Transverse colon (tissue), 4 donors: ENCODE measurements at regions not wholly inside any gene's neighbourhood (a gene's known extent, or its start where the extent isn't known, plus 50 kb on each side); places are given as distances from the start of the nearest gene placed in this dataset.

Experiments used
- DNase-seq: peaks from one replicate; pipeline ENCODE4 v3.0.0-alpha.2; 2019
- H3K27ac ChIP-seq, 4 donors: fragments of 200-600 bp; sonication (generic); 2 replicates each; pipeline ENCODE4 v1.5.1; 2016 to 2018; ENCODE audit warnings: inconsistent platforms in 4 of 4
- H3K27me3 ChIP-seq: fragments of 200-600 bp; sonication (generic); 2 replicates; pipeline ENCODE4 v1.5.1; 2017; ENCODE audit warnings: inconsistent platforms
- H3K36me3 ChIP-seq, 4 donors: fragments of 200-600 bp; sonication (generic); 2 replicates each; pipeline ENCODE4 v1.5.1; 2017 to 2019; ENCODE audit warnings: inconsistent platforms in 4 of 4
- H3K4me1 ChIP-seq, 4 donors: fragments of 200-600 bp; sonication (generic); 2 replicates each; pipeline ENCODE4 v1.5.1; 2017 to 2020; ENCODE audit warnings: inconsistent platforms in 4 of 4
- H3K4me3 ChIP-seq, 4 donors: fragments of 200-600 bp; sonication (generic); 1 replicate in 1 of 4; 2 replicates in 3 of 4; pipeline versions ENCODE4 v1.5.1 to v1.6.1; 2017 to 2019; ENCODE audit warnings: inconsistent platforms in 4 of 4
- H3K9me3 ChIP-seq, 2 donors: fragments of 200-600 bp; sonication (generic); 2 replicates each; pipeline ENCODE4 v1.5.1; 2017 to 2019; ENCODE audit warnings: inconsistent platforms in 2 of 2
- EP300 ChIP-seq: sonication (generic); formaldehyde crosslinking; IDR thresholded peaks from one replicate; pipeline ENCODE4 v1.6.1; 2017; ENCODE audit warnings: antibody characterized with exemption, low read depth
- POLR2A ChIP-seq: fragments of 450-650 bp; IDR thresholded peaks from one replicate; pipeline ENCODE4 v1.6.1; 2016; ENCODE audit warnings: antibody characterized with exemption, mild to moderate bottlenecking, moderate library complexity
- POLR2AphosphoS5 ChIP-seq, 3 donors: sonication (generic); formaldehyde crosslinking; IDR thresholded peaks; one replicate each; pipeline ENCODE4 v1.6.1; 2016; ENCODE audit warnings: antibody characterized with exemption in 3 of 3
- WGBS, 2 donors: methylation state at CpG; one replicate each; pipeline ENCODE4 v1.1.5; 2018; ENCODE audit warnings: low coverage in 1 of 2; 5-methylcytosine and 5-hydroxymethylcytosine counted together
- in situ Hi-C, 4 donors: fragments of 200-750 bp; cut with MboI; loops; one replicate each; pipeline versions ENCODE4 v1.15.0 to v1.15.1; 2017; ENCODE audit warnings: low sequenced_read_pairs in 3 of 4, low pct_ligation_motif_present in 1 of 4, low pct_unique_long_range_greater_than_20kb in 1 of 4
- intact Hi-C: fragments of 100-400 bp; cut with DNase I; formaldehyde crosslinking; loops from one replicate; pipeline ENCODE4 v1.15.1; 2023; ENCODE audit warnings: low total_unique reads
- TF ChIP-seq, protein P1 (sequence below), 5 experiments: fragments of 200-600 bp in 3 of 5; fragments of 450-650 bp in 2 of 5; sonication (generic) in 3 of 5; IDR thresholded peaks; 1 replicate in 2 of 5; 2 replicates in 3 of 5; pipeline ENCODE4 v1.5.1; 2016 to 2017; ENCODE audit warnings: antibody characterized with exemption in 5 of 5, inconsistent platforms in 3 of 5, mild to moderate bottlenecking in 2 of 5, moderate library complexity in 1 of 5

DNA sequence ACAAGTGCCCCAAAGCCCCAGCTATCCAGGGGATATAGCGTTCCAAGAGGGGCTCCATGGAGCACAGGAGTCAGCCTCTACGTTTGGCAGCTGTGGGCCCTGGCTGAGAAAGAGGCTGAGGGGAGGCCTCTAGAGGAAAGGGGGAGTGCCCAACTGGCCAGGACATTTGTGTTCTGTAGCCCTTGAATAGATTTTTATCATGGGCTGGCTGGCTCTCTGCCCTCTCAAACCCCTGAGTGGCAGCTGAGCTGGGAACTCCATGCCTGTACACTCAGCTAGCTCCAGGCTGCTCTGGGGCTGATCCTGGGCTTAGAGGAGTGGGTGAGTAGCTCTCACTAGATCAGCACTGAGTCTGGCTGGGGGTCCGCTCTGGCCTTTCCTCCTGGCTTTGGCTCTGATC is 285.0 kb downstream of the ZSWIM6 start:
- Histone ChIP-seq H3K4me3 (no peak overlapping the region), H3K4me1 (peaks cover 0 to 6% (median 0%) of the 10 kb centered on the region in 4 donors), H3K27me3 (peaks cover 5% of the 10 kb centered on the region), H3K9me3 (no peaks in the 10 kb centered on the region), H3K27ac (no peak overlapping the region), H3K36me3 (no peaks in the 10 kb centered on the region)
- in situ Hi-C loops: no loop called here
- 94 to 100% methylated on average over 1 to 3 of the region's 3 CpGs for WGBS, 2 donors
- no peak for TF ChIP-seq EP300
- no peak for TF ChIP-seq POLR2AphosphoS5 (IDR thresholded peaks at IDR 0.05)
- no peak for TF ChIP-seq POLR2A
- TF ChIP-seq, protein P1, sequence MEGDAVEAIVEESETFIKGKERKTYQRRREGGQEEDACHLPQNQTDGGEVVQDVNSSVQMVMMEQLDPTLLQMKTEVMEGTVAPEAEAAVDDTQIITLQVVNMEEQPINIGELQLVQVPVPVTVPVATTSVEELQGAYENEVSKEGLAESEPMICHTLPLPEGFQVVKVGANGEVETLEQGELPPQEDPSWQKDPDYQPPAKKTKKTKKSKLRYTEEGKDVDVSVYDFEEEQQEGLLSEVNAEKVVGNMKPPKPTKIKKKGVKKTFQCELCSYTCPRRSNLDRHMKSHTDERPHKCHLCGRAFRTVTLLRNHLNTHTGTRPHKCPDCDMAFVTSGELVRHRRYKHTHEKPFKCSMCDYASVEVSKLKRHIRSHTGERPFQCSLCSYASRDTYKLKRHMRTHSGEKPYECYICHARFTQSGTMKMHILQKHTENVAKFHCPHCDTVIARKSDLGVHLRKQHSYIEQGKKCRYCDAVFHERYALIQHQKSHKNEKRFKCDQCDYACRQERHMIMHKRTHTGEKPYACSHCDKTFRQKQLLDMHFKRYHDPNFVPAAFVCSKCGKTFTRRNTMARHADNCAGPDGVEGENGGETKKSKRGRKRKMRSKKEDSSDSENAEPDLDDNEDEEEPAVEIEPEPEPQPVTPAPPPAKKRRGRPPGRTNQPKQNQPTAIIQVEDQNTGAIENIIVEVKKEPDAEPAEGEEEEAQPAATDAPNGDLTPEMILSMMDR (IDR thresholded peaks at IDR 0.05): no peak
- no peak for DNase-seq
- intact Hi-C loops: no loop called here

DNA sequence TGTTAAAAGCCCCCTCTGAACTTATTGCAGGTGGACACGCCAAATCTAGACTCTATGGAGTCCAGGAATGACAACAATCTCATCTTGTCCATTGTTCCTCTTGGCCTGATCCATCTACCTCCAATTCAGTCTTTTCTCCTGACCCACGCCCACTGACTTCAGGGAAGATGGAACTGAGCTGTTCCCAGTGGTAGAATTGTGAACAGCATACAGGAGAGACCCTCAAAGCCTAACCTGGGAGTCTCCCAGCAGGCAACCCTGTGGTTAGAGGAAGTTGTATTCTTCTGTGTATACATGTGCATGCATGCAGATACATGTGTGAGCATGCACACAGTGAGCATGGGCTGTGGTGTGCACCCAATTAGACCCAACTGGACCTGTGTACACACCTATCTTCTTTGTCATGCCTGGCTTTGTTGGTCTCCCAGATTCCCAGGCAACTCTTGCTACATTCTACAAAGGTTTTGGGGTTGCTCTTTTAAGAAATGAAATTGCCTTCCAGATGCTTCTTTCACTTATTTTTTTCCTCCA is 286.0 kb downstream of the ZSWIM6 start:
- no peaks in the 10 kb centered on the region for H3K9me3 ChIP-seq
- intact Hi-C loops: no loop called here
- H3K36me3 ChIP-seq: no peaks in the 10 kb centered on the region
- no peaks in the 10 kb centered on the region for H3K27me3 ChIP-seq
- no peak for DNase-seq
- WGBS, 2 donors: 81 to 86% methylated on average over 1 to 2 of the region's 2 CpGs
- H3K4me3 ChIP-seq: no peak overlapping the region
- H3K27ac ChIP-seq: no peak overlapping the region
- in situ Hi-C loops: no loop called here
- H3K4me1 ChIP-seq: peaks cover 0 to 6% (median 0%) of the 10 kb centered on the region in 4 donors
- TF ChIP-seq POLR2A (no peak), EP300 (no peak), POLR2AphosphoS5 (IDR thresholded peaks at IDR 0.05) (no peak)
- TF ChIP-seq, protein P1 (IDR thresholded peaks at IDR 0.05): no peak

GRCh38 chr5:61618577-61618976 is 286.5 kb downstream of the ZSWIM6 start:
- Histone ChIP-seq H3K4me3 (no peak overlapping the region), H3K27ac (no peak overlapping the region), H3K9me3 (no peaks in the 10 kb centered on the region), H3K4me1 (peaks cover 0 to 6% (median 0%) of the 10 kb centered on the region in 4 donors), H3K36me3 (no peaks in the 10 kb centered on the region), H3K27me3 (no peaks in the 10 kb centered on the region)
- in situ Hi-C loops (no loop called here), intact Hi-C loops (no loop called here)
- TF ChIP-seq EP300 (no peak), POLR2AphosphoS5 (IDR thresholded peaks at IDR 0.05) (no peak), POLR2A (no peak)
- TF ChIP-seq, protein P1 (IDR thresholded peaks at IDR 0.05): no peak
- 82 to 94% methylated on average over 2 to 4 of the region's 4 CpGs for WGBS, 2 donors
- DNase-seq: no peak

GRCh38 chr5:61619289-61619688 is 287.2 kb downstream of the ZSWIM6 start:
- no peak overlapping the region for H3K27ac ChIP-seq
- H3K9me3 ChIP-seq: no peaks in the 10 kb centered on the region
- no peak overlapping the region for H3K4me3 ChIP-seq
- H3K4me1 ChIP-seq: peaks cover 0 to 6% (median 0%) of the 10 kb centered on the region in 4 donors
- no peak for TF ChIP-seq POLR2AphosphoS5 (IDR thresholded peaks at IDR 0.05)
- H3K36me3 ChIP-seq: no peaks in the 10 kb centered on the region
- no peaks in the 10 kb centered on the region for H3K27me3 ChIP-seq
- DNase-seq: no peak
- intact Hi-C loops: no loop called here
- in situ Hi-C loops: no loop called here
- WGBS, 2 donors: 75 to 83% methylated on average over 1 to 3 of the region's 3 CpGs
